ENCODE measurements at regions not wholly inside any gene's neighbourhood (a gene's known extent, or its start where the extent isn't known, plus 50 kb on each side); places are given as distances from the start of the nearest gene placed in this dataset.

DNA sequence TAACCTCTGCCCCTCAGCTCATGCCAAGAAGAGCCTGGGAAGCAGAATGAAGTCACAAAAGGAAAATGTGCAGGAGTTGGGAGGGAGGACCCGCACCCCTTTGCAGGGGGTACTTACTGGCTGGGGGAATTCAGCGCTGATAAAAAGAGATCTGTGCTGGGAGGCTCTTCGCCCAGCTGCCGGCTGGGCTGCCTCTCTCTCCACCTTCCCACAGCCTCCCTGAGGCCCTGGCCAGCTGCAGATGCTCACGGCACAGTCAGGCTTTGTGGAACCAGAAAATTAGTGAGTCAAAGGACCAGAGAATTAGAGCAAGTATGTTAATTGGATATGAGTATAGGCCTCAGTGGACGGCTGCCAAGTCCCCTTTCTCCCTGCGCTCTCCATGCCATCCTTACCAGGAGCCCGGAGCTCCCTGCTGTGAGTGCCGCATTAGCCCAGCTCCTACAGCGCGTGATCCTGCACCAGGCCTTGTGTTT, 181.7 kb upstream of the SH3BP4 start:
- TF ChIP-seq NRF1 (IDR thresholded peaks at IDR 0.05; ENCODE audit: low read depth, low read length) (no peak), SP2 (IDR thresholded peaks at IDR 0.05; ENCODE audit: low read length) (no peak), EZH2 (IDR thresholded peaks at IDR 0.05; ENCODE audit: low read depth, low read length, severe bottlenecking) (no peak), MAFK (IDR thresholded peaks at IDR 0.05; ENCODE audit: low read depth, low read length) (no peak), CHD1 (IDR thresholded peaks at IDR 0.05; ENCODE audit: low read depth, low read length) (no peak), POLR2A (IDR thresholded peaks at IDR 0.05; ENCODE audit: control extremely low read depth in 1 of 2, low read depth in 2 of 2, low read length in 2 of 2) (no peak)
